ENCODE measurements at regions not wholly inside any gene's neighbourhood (a gene's known extent, or its start where the extent isn't known, plus 50 kb on each side); places are given as distances from the start of the nearest gene placed in this dataset.
"Not testable (repeated sequence)": the region's sequence is repeated elsewhere in the genome, so short reads cannot be mapped to it uniquely, and the experiment has no call there.

DNA sequence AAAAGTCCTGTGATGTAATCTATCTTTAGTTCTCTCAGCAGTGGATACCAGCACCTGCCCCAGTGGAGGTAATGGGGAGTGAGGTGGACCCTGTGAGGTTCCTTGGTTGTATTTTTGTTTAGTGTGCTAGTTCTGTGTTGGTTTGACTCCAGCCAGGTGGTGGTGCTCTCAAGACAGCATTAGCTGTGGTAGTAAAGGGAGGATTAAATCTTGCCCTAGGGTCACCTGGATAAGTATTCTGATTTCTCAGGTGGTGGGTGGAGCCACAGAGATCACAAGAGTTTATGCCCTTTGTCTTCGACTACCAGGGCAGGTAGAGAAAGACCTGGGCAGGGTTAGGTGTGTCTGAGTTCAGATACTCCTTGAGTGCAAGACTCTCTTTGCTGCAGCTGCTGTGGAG is 176.3 kb upstream of the EDA2R start:
- no peaks in the 10 kb centered on the region for H4K20me1 ChIP-seq (ENCODE audit: insufficient read depth)
- no peaks in the 10 kb centered on the region for H3K4me1 ChIP-seq (ENCODE audit: control insufficient read depth in 1 of 2, insufficient read depth in 2 of 2, low read depth in 1 of 2, low read length in 1 of 2)
- no peak overlapping the region for H3K4me3 ChIP-seq (ENCODE audit: low read depth in 2 of 2, low read length in 1 of 2)
- no peaks in the 10 kb centered on the region for H3K9me3 ChIP-seq
- no peaks in the 10 kb centered on the region for H3K27me3 ChIP-seq (ENCODE audit: insufficient read depth)
- H3K79me2 ChIP-seq (ENCODE audit: insufficient read depth) = no peaks in the 10 kb centered on the region
- H3K9ac ChIP-seq = no peak overlapping the region
- WGBS (ENCODE audit: low lambda C conversion rate) = 0% methylated on average over 1 of the region's 1 CpG
- no peaks in the 10 kb centered on the region for H3F3A ChIP-seq (replicated peaks; ENCODE audit: insufficient read depth)
- H2AFZ ChIP-seq (ENCODE audit: low read depth) = no peak overlapping the region
- no peak overlapping the region for H3K4me2 ChIP-seq
- H3K36me3 ChIP-seq (replicated peaks in 1 of 2; ENCODE audit: control insufficient read depth in 1 of 2, insufficient read depth in 2 of 2, low read length in 1 of 2) = no peaks in the 10 kb centered on the region
- no peak overlapping the region for H3K27ac ChIP-seq (ENCODE audit: low read depth in 2 of 2, low read length in 1 of 2)
- ChIA-PET CTCF (no interaction called here), POLR2A (no interaction called here)
- H3K9me2 ChIP-seq = no peaks in the 10 kb centered on the region
- TF ChIP-seq NFIC (IDR thresholded peaks at IDR 0.05; ENCODE audit: borderline replicate concordance) (no peak), TCF12 (IDR thresholded peaks at IDR 0.05) (no peak), FOXJ3 (CRISPR knock-in tag; IDR thresholded peaks at IDR 0.05) (no peak), RFX5 (IDR thresholded peaks at IDR 0.05; ENCODE audit: low read length) (no peak), SIN3A (IDR thresholded peaks at IDR 0.05; ENCODE audit: borderline replicate concordance, low read depth, low read length) (no peak)
- DNase-seq = no peak

DNA sequence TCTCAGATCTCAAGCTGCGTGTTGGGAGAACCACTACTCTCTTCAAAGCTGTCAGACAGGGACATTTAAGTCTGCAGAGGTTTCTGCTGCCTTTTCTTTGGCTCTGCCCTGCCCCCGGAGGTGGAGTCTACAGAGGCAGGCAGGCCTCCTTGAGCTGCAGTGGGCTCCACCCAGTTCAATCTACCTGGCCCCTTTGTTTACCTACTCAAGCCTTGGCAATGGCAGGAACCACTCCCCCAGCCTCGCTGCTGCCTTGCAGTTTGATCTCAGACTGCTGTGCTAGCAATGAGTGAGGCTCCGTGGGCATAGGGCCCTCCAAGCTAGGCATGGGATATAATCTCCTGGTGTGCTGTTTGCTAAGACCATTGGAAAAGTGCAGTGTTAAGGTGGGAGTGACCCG is 155.6 kb upstream of the EDA2R start:
- H3K9me2 ChIP-seq; H3K4me3 ChIP-seq (ENCODE audit: low read depth in 2 of 2, low read length in 1 of 2); H2AFZ ChIP-seq (ENCODE audit: low read depth); H3F3A ChIP-seq (replicated peaks; ENCODE audit: insufficient read depth); H3K9me3 ChIP-seq; H3K27me3 ChIP-seq (ENCODE audit: insufficient read depth); POLR2A ChIA-PET; H3K4me2 ChIP-seq; H3K79me2 ChIP-seq (ENCODE audit: insufficient read depth); H4K20me1 ChIP-seq (ENCODE audit: insufficient read depth); H3K36me3 ChIP-seq (replicated peaks in 1 of 2; ENCODE audit: control insufficient read depth in 1 of 2, insufficient read depth in 2 of 2, low read length in 1 of 2); DNase-seq; H3K9ac ChIP-seq; H3K27ac ChIP-seq (ENCODE audit: low read depth in 2 of 2, low read length in 1 of 2); H3K4me1 ChIP-seq (ENCODE audit: control insufficient read depth in 1 of 2, insufficient read depth in 2 of 2, low read depth in 1 of 2, low read length in 1 of 2): not testable (repeated sequence)
- WGBS (ENCODE audit: low lambda C conversion rate) = 0% methylated on average over 3 of the region's 5 CpGs
- CTCF ChIA-PET = interaction anchor here (1.0 kb wide), 1 partner anchor 11 kb away, joined by 4 read pairs; no protein-coding TSS in a partner anchor

DNA sequence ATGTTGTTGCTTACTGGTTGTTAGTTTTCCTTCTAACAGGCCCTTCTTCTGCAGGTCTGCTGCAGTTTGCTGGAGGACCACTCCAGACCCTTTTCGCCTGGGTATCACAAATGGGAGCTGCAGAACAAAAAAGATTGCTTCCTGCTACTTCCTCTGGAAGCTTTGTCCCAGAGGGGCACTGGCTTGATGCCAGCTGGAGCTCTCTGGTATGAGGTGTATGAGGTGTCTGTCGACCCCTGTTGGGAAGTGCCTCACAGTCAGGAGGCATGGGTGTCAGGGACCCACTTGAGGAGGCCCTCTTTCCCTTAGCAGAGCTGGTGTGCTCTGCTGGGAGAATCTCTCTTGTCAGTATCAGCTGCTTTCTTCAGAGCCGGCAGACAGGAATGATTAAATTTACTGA is 127.4 kb upstream of the EDA2R start:
- TF ChIP-seq TAF1 (IDR thresholded peaks at IDR 0.05; ENCODE audit: borderline replicate concordance, low read depth, low read length) (no peak), NRF1 (IDR thresholded peaks at IDR 0.05; ENCODE audit: low read depth, low read length) (no peak), ELF1 (IDR thresholded peaks at IDR 0.05) (no peak), MEF2A (IDR thresholded peaks at IDR 0.05; ENCODE audit: borderline replicate concordance, low read depth) (no peak), CHD2 (IDR thresholded peaks at IDR 0.05; ENCODE audit: low read length, partially characterized antibody) (no peak), TEAD4 (IDR thresholded peaks at IDR 0.05; ENCODE audit: borderline replicate concordance, insufficient read depth) (no peak), FOXJ3 (CRISPR knock-in tag; IDR thresholded peaks at IDR 0.05) (no peak), EP300 (IDR thresholded peaks at IDR 0.05; ENCODE audit: borderline replicate concordance in 1 of 2, low read depth in 1 of 2, low read length in 1 of 2) (no peak), POLR2AphosphoS5 (IDR thresholded peaks at IDR 0.05; ENCODE audit: low read depth, low read length) (no peak), RXRA (IDR thresholded peaks at IDR 0.05; ENCODE audit: borderline replicate concordance, low read depth) (no peak)
- TF ChIP-seq, protein P1, sequence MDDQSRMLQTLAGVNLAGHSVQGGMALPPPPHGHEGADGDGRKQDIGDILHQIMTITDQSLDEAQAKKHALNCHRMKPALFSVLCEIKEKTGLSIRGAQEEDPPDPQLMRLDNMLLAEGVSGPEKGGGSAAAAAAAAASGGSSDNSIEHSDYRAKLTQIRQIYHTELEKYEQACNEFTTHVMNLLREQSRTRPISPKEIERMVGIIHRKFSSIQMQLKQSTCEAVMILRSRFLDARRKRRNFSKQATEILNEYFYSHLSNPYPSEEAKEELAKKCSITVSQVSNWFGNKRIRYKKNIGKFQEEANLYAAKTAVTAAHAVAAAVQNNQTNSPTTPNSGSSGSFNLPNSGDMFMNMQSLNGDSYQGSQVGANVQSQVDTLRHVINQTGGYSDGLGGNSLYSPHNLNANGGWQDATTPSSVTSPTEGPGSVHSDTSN (IDR thresholded peaks at IDR 0.05) = no peak
- TF ChIP-seq, protein P2, sequence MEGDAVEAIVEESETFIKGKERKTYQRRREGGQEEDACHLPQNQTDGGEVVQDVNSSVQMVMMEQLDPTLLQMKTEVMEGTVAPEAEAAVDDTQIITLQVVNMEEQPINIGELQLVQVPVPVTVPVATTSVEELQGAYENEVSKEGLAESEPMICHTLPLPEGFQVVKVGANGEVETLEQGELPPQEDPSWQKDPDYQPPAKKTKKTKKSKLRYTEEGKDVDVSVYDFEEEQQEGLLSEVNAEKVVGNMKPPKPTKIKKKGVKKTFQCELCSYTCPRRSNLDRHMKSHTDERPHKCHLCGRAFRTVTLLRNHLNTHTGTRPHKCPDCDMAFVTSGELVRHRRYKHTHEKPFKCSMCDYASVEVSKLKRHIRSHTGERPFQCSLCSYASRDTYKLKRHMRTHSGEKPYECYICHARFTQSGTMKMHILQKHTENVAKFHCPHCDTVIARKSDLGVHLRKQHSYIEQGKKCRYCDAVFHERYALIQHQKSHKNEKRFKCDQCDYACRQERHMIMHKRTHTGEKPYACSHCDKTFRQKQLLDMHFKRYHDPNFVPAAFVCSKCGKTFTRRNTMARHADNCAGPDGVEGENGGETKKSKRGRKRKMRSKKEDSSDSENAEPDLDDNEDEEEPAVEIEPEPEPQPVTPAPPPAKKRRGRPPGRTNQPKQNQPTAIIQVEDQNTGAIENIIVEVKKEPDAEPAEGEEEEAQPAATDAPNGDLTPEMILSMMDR (IDR thresholded peaks at IDR 0.05) = no peak
- TF ChIP-seq, protein P3, sequence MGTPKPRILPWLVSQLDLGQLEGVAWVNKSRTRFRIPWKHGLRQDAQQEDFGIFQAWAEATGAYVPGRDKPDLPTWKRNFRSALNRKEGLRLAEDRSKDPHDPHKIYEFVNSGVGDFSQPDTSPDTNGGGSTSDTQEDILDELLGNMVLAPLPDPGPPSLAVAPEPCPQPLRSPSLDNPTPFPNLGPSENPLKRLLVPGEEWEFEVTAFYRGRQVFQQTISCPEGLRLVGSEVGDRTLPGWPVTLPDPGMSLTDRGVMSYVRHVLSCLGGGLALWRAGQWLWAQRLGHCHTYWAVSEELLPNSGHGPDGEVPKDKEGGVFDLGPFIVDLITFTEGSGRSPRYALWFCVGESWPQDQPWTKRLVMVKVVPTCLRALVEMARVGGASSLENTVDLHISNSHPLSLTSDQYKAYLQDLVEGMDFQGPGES (IDR thresholded peaks at IDR 0.05; ENCODE audit: low read depth, low read length) = no peak
- TF ChIP-seq, protein P4, sequence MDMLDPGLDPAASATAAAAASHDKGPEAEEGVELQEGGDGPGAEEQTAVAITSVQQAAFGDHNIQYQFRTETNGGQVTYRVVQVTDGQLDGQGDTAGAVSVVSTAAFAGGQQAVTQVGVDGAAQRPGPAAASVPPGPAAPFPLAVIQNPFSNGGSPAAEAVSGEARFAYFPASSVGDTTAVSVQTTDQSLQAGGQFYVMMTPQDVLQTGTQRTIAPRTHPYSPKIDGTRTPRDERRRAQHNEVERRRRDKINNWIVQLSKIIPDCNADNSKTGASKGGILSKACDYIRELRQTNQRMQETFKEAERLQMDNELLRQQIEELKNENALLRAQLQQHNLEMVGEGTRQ (IDR thresholded peaks at IDR 0.05; ENCODE audit: borderline replicate concordance, low read depth, low read length) = no peak
- TF ChIP-seq, protein P5, sequence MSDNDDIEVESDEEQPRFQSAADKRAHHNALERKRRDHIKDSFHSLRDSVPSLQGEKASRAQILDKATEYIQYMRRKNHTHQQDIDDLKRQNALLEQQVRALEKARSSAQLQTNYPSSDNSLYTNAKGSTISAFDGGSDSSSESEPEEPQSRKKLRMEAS (IDR thresholded peaks at IDR 0.05; ENCODE audit: low read depth) = no peak
- no peaks in the 10 kb centered on the region for H3K27me3 ChIP-seq (ENCODE audit: insufficient read depth)
- no peak overlapping the region for H3K27ac ChIP-seq (ENCODE audit: low read depth in 2 of 2, low read length in 1 of 2)
- no peaks in the 10 kb centered on the region for H3K79me2 ChIP-seq (ENCODE audit: insufficient read depth)
- H3K4me3 ChIP-seq (ENCODE audit: low read depth in 2 of 2, low read length in 1 of 2) = no peak overlapping the region
- H4K20me1 ChIP-seq (ENCODE audit: insufficient read depth) = no peaks in the 10 kb centered on the region
- POLR2A ChIA-PET = no interaction called here
- no peaks in the 10 kb centered on the region for H3K9me3 ChIP-seq
- no peak overlapping the region for H3K9ac ChIP-seq
- 0% methylated on average over 2 of the region's 3 CpGs for WGBS (ENCODE audit: low lambda C conversion rate)
- no peaks in the 10 kb centered on the region for H3K4me1 ChIP-seq (ENCODE audit: control insufficient read depth in 1 of 2, insufficient read depth in 2 of 2, low read depth in 1 of 2, low read length in 1 of 2)
- CTCF ChIA-PET = no interaction called here
- H3K36me3 ChIP-seq (replicated peaks in 1 of 2; ENCODE audit: control insufficient read depth in 1 of 2, insufficient read depth in 2 of 2, low read length in 1 of 2) = no peaks in the 10 kb centered on the region
- no peak for DNase-seq
- H3K9me2 ChIP-seq = no peaks in the 10 kb centered on the region
- H3F3A ChIP-seq (replicated peaks; ENCODE audit: insufficient read depth) = no peaks in the 10 kb centered on the region
- H2AFZ ChIP-seq (ENCODE audit: low read depth) = no peak overlapping the region
- no peak overlapping the region for H3K4me2 ChIP-seq

Data from SK-N-SH (cell line).